DOHH2 (cell line): ENCODE measurements at regions not wholly inside any gene's neighbourhood (a gene's known extent, or its start where the extent isn't known, plus 50 kb on each side); places are given as distances from the start of the nearest gene placed in this dataset.

Experiments
- CTCF ChIP-seq: fragments of 200-600 bp; sonication (generic); IDR thresholded peaks from one replicate; pipeline ENCODE4 v1.5.1; 2014; ENCODE audit warnings: antibody characterized with exemption, mild to moderate bottlenecking, low read depth, low read length; ENCODE audit not compliant: poor library complexity, severe bottlenecking
- EZH2phosphoT487 ChIP-seq: fragments of 200-600 bp; sonication (generic); IDR thresholded peaks from 2 replicates; pipeline ENCODE4 v1.6.1; 2017; ENCODE audit warnings: borderline replicate concordance, mild to moderate bottlenecking, antibody characterized with exemption, low read length, moderate library complexity, mixed read lengths

- TF ChIP-seq CTCF = no peak
- TF ChIP-seq EZH2phosphoT487 = no peak
These were observed 69.2 kb upstream of the DUSP22 start for GRCh38 chr6:223136-223535.
